ENCODE measurements at regions not wholly inside any gene's neighbourhood (a gene's known extent, or its start where the extent isn't known, plus 50 kb on each side); places are given as distances from the start of the nearest gene placed in this dataset.

- no peak for DNase-seq (ENCODE audit: low read depth in 6 of 9, low spot score in 9 of 9)
- H3K36me3 ChIP-seq (ENCODE audit: control insufficient read depth in 2 of 2, insufficient read depth in 2 of 2, low read length in 1 of 2): no peaks in the 10 kb centered on the region
- H3K4me1 ChIP-seq (ENCODE audit: control insufficient read depth in 2 of 2, insufficient read depth in 2 of 2, low read length in 2 of 2): no peaks in the 10 kb centered on the region
- no peak overlapping the region for H3K4me3 ChIP-seq (ENCODE audit: low read length in 2 of 2)
- H3K9me3 ChIP-seq (ENCODE audit: control insufficient read depth in 2 of 2, insufficient read depth in 1 of 2, low read length in 1 of 2): no peaks in the 10 kb centered on the region
- 92% methylated on average over 3 of the region's 3 CpGs for WGBS
- no peaks in the 10 kb centered on the region for H3K27me3 ChIP-seq (ENCODE audit: control insufficient read depth in 2 of 2, insufficient read depth in 1 of 2, low read length in 1 of 2)
- no peak overlapping the region for H3K27ac ChIP-seq (ENCODE audit: low read depth in 1 of 2, low read length in 1 of 2)
Observed at GRCh38 chr13:33380487-33381079, 95.0 kb upstream of the STARD13 start.

GRCh38 chr13:33381180-33381579, 95.6 kb upstream of the STARD13 start:
- Histone ChIP-seq H3K4me1 (ENCODE audit: control insufficient read depth in 2 of 2, insufficient read depth in 2 of 2, low read length in 2 of 2) (no peaks in the 10 kb centered on the region), H3K36me3 (ENCODE audit: control insufficient read depth in 2 of 2, insufficient read depth in 2 of 2, low read length in 1 of 2) (no peaks in the 10 kb centered on the region), H3K27me3 (ENCODE audit: control insufficient read depth in 2 of 2, insufficient read depth in 1 of 2, low read length in 1 of 2) (no peaks in the 10 kb centered on the region), H3K9me3 (ENCODE audit: control insufficient read depth in 2 of 2, insufficient read depth in 1 of 2, low read length in 1 of 2) (no peaks in the 10 kb centered on the region), H3K27ac (ENCODE audit: low read depth in 1 of 2, low read length in 1 of 2) (no peak overlapping the region), H3K4me3 (ENCODE audit: low read length in 2 of 2) (no peak overlapping the region)
- 94% methylated on average over 5 of the region's 5 CpGs for WGBS
- DNase-seq (ENCODE audit: low read depth in 6 of 9, low spot score in 9 of 9): no peak

GRCh38 chr13:33381906-33382305, 96.4 kb upstream of the STARD13 start:
- Histone ChIP-seq H3K9me3 (ENCODE audit: control insufficient read depth in 2 of 2, insufficient read depth in 1 of 2, low read length in 1 of 2) (no peaks in the 10 kb centered on the region), H3K4me1 (ENCODE audit: control insufficient read depth in 2 of 2, insufficient read depth in 2 of 2, low read length in 2 of 2) (no peaks in the 10 kb centered on the region), H3K36me3 (ENCODE audit: control insufficient read depth in 2 of 2, insufficient read depth in 2 of 2, low read length in 1 of 2) (no peaks in the 10 kb centered on the region), H3K27me3 (ENCODE audit: control insufficient read depth in 2 of 2, insufficient read depth in 1 of 2, low read length in 1 of 2) (no peaks in the 10 kb centered on the region), H3K4me3 (ENCODE audit: low read length in 2 of 2) (no peak overlapping the region), H3K27ac (ENCODE audit: low read depth in 1 of 2, low read length in 1 of 2) (no peak overlapping the region)
- no peak for DNase-seq (ENCODE audit: low read depth in 6 of 9, low spot score in 9 of 9)
- WGBS: 96% methylated on average over 8 of the region's 8 CpGs

- no peak for DNase-seq (ENCODE audit: low read depth in 6 of 9, low spot score in 9 of 9)
- Histone ChIP-seq H3K36me3 (ENCODE audit: control insufficient read depth in 2 of 2, insufficient read depth in 2 of 2, low read length in 1 of 2) (no peaks in the 10 kb centered on the region), H3K27ac (ENCODE audit: low read depth in 1 of 2, low read length in 1 of 2) (no peak overlapping the region), H3K4me3 (ENCODE audit: low read length in 2 of 2) (no peak overlapping the region), H3K4me1 (ENCODE audit: control insufficient read depth in 2 of 2, insufficient read depth in 2 of 2, low read length in 2 of 2) (no peaks in the 10 kb centered on the region), H3K9me3 (ENCODE audit: control insufficient read depth in 2 of 2, insufficient read depth in 1 of 2, low read length in 1 of 2) (no peaks in the 10 kb centered on the region), H3K27me3 (ENCODE audit: control insufficient read depth in 2 of 2, insufficient read depth in 1 of 2, low read length in 1 of 2) (no peaks in the 10 kb centered on the region)
- 88% methylated on average over 12 of the region's 12 CpGs for WGBS
Observed at GRCh38 chr13:33383724-33384577, 98.4 kb upstream of the STARD13 start.

DNA sequence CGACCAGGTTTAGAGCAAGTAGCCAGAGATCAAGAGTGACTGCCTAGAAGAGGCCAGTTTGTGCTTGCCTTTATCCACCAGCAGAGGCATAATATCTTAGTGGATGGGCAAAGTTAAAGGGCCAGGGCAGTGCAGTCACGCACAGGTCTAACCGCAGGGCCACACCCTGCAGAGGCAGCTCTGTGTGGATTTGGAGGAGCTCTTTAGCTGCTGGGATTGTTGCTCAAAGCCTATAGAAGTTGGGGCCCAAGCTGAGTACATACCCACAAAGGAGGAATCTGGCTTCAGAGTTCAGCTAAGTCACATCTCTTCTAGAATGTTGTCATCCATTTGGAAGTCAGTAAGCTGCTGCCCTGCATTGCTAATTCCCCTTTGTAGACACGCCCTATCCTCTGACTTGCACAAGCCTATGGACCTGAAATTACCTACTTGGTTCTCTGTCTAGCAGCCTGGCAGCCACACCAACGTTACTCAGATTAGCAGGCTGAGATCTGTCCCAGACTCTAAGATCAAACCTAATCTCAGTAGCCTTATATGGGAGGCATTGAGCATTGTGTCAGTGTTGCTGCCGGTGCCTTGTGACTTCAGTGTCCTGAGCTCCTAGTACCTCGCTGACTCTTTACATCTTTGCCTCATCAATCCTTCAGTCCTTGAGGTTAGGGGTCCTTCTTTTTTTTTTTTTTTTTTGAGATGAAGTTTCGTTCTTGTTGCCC, 102.9 kb upstream of the STARD13 start:
- no peak overlapping the region for H3K27ac ChIP-seq (ENCODE audit: low read depth in 1 of 2, low read length in 1 of 2)
- no peaks in the 10 kb centered on the region for H3K36me3 ChIP-seq (ENCODE audit: control insufficient read depth in 2 of 2, insufficient read depth in 2 of 2, low read length in 1 of 2)
- no peaks in the 10 kb centered on the region for H3K27me3 ChIP-seq (ENCODE audit: control insufficient read depth in 2 of 2, insufficient read depth in 1 of 2, low read length in 1 of 2)
- H3K4me1 ChIP-seq (ENCODE audit: control insufficient read depth in 2 of 2, insufficient read depth in 2 of 2, low read length in 2 of 2): no peaks in the 10 kb centered on the region
- WGBS: 95% methylated on average over 8 of the region's 8 CpGs
- no peak overlapping the region for H3K4me3 ChIP-seq (ENCODE audit: low read length in 2 of 2)
- DNase-seq (ENCODE audit: low read depth in 6 of 9, low spot score in 9 of 9): no peak
- no peaks in the 10 kb centered on the region for H3K9me3 ChIP-seq (ENCODE audit: control insufficient read depth in 2 of 2, insufficient read depth in 1 of 2, low read length in 1 of 2)

- Histone ChIP-seq H3K36me3 (ENCODE audit: control insufficient read depth in 2 of 2, insufficient read depth in 2 of 2, low read length in 1 of 2) (no peaks in the 10 kb centered on the region), H3K4me3 (ENCODE audit: low read length in 2 of 2) (no peak overlapping the region), H3K27me3 (ENCODE audit: control insufficient read depth in 2 of 2, insufficient read depth in 1 of 2, low read length in 1 of 2) (no peaks in the 10 kb centered on the region), H3K9me3 (ENCODE audit: control insufficient read depth in 2 of 2, insufficient read depth in 1 of 2, low read length in 1 of 2) (no peaks in the 10 kb centered on the region), H3K27ac (ENCODE audit: low read depth in 1 of 2, low read length in 1 of 2) (no peak overlapping the region), H3K4me1 (ENCODE audit: control insufficient read depth in 2 of 2, insufficient read depth in 2 of 2, low read length in 2 of 2) (no peaks in the 10 kb centered on the region)
- DNase-seq (ENCODE audit: low read depth in 6 of 9, low spot score in 9 of 9): no peak
- 95% methylated on average over 4 of the region's 4 CpGs for WGBS
Observed at GRCh38 chr13:33392794-33393405, 107.3 kb upstream of the STARD13 start.

DNA sequence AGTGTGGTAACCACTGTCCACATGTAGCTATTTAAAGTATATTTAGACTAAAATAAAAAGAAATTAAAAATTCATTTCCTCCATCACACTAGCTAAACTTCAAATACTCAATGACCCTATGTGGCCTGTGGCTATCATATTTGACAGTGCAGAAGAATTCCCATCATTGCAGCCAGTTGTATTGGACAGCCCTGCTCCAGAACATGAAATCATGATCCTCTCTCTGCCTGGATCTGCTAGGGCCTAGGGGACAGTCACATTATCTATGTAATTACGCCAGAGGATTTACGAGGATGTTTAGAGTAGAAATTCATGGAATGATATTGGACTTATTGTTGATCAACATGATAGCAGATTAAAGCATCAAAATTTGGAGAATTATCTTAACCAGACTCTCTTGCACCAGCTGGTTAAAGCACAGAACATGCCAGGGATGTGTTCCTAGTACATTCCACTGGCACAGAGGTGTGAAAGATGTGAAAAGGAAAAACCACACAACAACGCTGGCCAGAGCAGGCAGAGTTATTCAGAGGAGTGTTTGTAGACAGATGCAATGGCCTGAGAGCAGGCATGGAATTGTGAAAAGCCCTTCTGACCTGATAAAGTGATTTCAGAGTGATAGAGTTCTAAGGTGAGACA, 108.9 kb upstream of the STARD13 start:
- no peak overlapping the region for H3K4me3 ChIP-seq (ENCODE audit: low read length in 2 of 2)
- no peaks in the 10 kb centered on the region for H3K36me3 ChIP-seq (ENCODE audit: control insufficient read depth in 2 of 2, insufficient read depth in 2 of 2, low read length in 1 of 2)
- no peak overlapping the region for H3K27ac ChIP-seq (ENCODE audit: low read depth in 1 of 2, low read length in 1 of 2)
- H3K4me1 ChIP-seq (ENCODE audit: control insufficient read depth in 2 of 2, insufficient read depth in 2 of 2, low read length in 2 of 2): no peaks in the 10 kb centered on the region
- no peaks in the 10 kb centered on the region for H3K9me3 ChIP-seq (ENCODE audit: control insufficient read depth in 2 of 2, insufficient read depth in 1 of 2, low read length in 1 of 2)
- H3K27me3 ChIP-seq (ENCODE audit: control insufficient read depth in 2 of 2, insufficient read depth in 1 of 2, low read length in 1 of 2): no peaks in the 10 kb centered on the region
- DNase-seq (ENCODE audit: low read depth in 6 of 9, low spot score in 9 of 9): no peak
- WGBS: 90% methylated on average over 3 of the region's 3 CpGs

DNA sequence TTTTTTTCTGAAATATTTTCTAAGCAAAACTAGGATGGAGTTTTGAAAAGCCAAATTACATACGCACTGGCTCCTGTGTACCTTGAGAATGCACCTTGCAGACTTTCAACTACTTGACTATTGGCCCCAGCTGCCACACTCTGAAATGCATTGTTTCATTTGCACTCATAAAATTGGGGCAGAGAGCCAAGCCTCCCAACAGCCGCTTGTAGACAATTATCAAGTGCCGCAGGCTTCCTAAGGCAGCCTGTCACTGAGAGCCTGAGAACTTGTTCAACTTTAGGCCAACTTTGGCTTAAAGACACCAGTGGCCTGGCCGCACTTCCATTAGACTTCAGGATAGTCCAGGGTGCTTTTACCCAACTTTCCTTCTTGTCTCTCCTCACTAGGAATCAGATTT, 115.7 kb upstream of the STARD13 start:
- DNase-seq (ENCODE audit: low read depth in 6 of 9, low spot score in 9 of 9): no peak
- no peaks in the 10 kb centered on the region for H3K36me3 ChIP-seq (ENCODE audit: control insufficient read depth in 2 of 2, insufficient read depth in 2 of 2, low read length in 1 of 2)
- no peaks in the 10 kb centered on the region for H3K4me1 ChIP-seq (ENCODE audit: control insufficient read depth in 2 of 2, insufficient read depth in 2 of 2, low read length in 2 of 2)
- WGBS: 93% methylated on average over 4 of the region's 4 CpGs
- H3K9me3 ChIP-seq (ENCODE audit: control insufficient read depth in 2 of 2, insufficient read depth in 1 of 2, low read length in 1 of 2): no peaks in the 10 kb centered on the region
- no peak overlapping the region for H3K4me3 ChIP-seq (ENCODE audit: low read length in 2 of 2)
- no peaks in the 10 kb centered on the region for H3K27me3 ChIP-seq (ENCODE audit: control insufficient read depth in 2 of 2, insufficient read depth in 1 of 2, low read length in 1 of 2)
- H3K27ac ChIP-seq (ENCODE audit: low read depth in 1 of 2, low read length in 1 of 2): no peak overlapping the region

Measured in thymus (tissue), 11 donors.